Nephron (organoid): ENCODE measurements at regions not wholly inside any gene's neighbourhood (a gene's known extent, or its start where the extent isn't known, plus 50 kb on each side); places are given as distances from the start of the nearest gene placed in this dataset.

Source experiments
- H3K27ac Mint-ChIP-seq, 3 experiments: 2 replicates each; pipeline ENCODE4 v1.8.0; 2020; ENCODE audit warnings: mixed read lengths in 3 of 3, mild to moderate bottlenecking in 2 of 3, moderate library complexity in 1 of 3
- H3K27me3 Mint-ChIP-seq: 2 replicates; pipeline ENCODE4 v1.8.0; 2021; ENCODE audit warnings: low read depth, mild to moderate bottlenecking, moderate library complexity, mixed read lengths
- H3K36me3 Mint-ChIP-seq: 2 replicates; pipeline ENCODE4 v1.8.0; 2020; ENCODE audit warnings: low read depth, mixed read lengths
- H3K4me1 Mint-ChIP-seq: 2 replicates; pipeline ENCODE4 v1.8.0; 2020; ENCODE audit warnings: mixed read lengths
- H3K4me3 Mint-ChIP-seq, 3 experiments: 2 replicates each; pipeline ENCODE4 v1.8.0; 2020; ENCODE audit warnings: mild to moderate bottlenecking in 3 of 3, mixed read lengths in 3 of 3, moderate library complexity in 2 of 3
- H3K9me3 Mint-ChIP-seq: 2 replicates; pipeline ENCODE4 v1.8.0; 2020; ENCODE audit warnings: mixed read lengths
- TF ChIP-seq, protein P1 (sequence below), 3 experiments: fragments of 200-600 bp; sonication (generic); IDR thresholded peaks; one replicate each; pipeline ENCODE4 v1.5.0; 2021; ENCODE audit warnings: antibody characterized with exemption in 3 of 3; ENCODE audit not compliant: unreplicated experiment in 3 of 3

DNA sequence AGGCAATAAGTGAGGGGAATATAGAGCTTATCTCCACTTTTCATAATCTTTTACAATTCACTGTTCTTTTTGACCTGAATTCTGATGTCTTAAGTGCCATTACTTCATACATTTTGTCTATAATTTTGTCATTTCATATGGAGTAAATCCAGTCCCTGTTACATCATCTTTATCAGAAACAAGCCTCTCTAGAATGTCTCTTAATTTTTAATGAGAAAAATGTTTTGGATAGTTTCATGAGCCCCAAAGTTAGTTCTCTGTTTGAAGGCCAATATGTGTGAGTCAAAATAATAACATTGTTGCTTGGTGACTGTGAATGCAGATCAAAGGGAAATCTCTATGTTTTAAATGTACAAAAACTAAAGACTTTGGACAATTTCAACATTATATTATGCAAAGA, 329.6 kb upstream of the ARRDC3 start:
- peaks cover 2% of the 10 kb centered on the region for H3K9me3 Mint-ChIP-seq
- H3K27me3 Mint-ChIP-seq, result no peaks in the 10 kb centered on the region
- TF ChIP-seq, protein P1, sequence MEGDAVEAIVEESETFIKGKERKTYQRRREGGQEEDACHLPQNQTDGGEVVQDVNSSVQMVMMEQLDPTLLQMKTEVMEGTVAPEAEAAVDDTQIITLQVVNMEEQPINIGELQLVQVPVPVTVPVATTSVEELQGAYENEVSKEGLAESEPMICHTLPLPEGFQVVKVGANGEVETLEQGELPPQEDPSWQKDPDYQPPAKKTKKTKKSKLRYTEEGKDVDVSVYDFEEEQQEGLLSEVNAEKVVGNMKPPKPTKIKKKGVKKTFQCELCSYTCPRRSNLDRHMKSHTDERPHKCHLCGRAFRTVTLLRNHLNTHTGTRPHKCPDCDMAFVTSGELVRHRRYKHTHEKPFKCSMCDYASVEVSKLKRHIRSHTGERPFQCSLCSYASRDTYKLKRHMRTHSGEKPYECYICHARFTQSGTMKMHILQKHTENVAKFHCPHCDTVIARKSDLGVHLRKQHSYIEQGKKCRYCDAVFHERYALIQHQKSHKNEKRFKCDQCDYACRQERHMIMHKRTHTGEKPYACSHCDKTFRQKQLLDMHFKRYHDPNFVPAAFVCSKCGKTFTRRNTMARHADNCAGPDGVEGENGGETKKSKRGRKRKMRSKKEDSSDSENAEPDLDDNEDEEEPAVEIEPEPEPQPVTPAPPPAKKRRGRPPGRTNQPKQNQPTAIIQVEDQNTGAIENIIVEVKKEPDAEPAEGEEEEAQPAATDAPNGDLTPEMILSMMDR (IDR thresholded peaks at IDR 0.05; ENCODE audit: unreplicated experiment in 3 of 3), result no peak
- H3K4me3 Mint-ChIP-seq, result no peak overlapping the region
- H3K4me1 Mint-ChIP-seq, result no peaks in the 10 kb centered on the region
- no peaks in the 10 kb centered on the region for H3K36me3 Mint-ChIP-seq
- H3K27ac Mint-ChIP-seq, result no peak overlapping the region

DNA sequence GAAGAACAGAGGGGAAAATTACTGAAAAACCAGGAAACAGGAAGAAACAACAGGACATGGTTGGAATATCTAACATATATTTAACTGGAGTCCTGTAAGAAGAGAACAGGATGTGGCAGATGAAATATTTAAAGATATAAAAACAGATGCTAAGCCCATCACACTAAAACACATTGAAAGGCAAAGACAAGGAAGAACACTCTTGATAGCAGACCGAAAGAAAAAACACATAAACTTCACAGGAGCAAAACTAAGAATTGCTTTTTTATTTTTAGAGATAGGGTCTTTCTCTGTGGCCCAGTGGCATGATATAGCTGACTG, 324.4 kb upstream of the ARRDC3 start:
- H3K27ac Mint-ChIP-seq, result no peak overlapping the region
- no peaks in the 10 kb centered on the region for H3K36me3 Mint-ChIP-seq
- TF ChIP-seq, protein P1 (IDR thresholded peaks at IDR 0.05; ENCODE audit: unreplicated experiment in 3 of 3), result no peak
- no peaks in the 10 kb centered on the region for H3K27me3 Mint-ChIP-seq
- peaks cover 2% of the 10 kb centered on the region for H3K9me3 Mint-ChIP-seq
- no peaks in the 10 kb centered on the region for H3K4me1 Mint-ChIP-seq
- H3K4me3 Mint-ChIP-seq, result no peak overlapping the region

DNA sequence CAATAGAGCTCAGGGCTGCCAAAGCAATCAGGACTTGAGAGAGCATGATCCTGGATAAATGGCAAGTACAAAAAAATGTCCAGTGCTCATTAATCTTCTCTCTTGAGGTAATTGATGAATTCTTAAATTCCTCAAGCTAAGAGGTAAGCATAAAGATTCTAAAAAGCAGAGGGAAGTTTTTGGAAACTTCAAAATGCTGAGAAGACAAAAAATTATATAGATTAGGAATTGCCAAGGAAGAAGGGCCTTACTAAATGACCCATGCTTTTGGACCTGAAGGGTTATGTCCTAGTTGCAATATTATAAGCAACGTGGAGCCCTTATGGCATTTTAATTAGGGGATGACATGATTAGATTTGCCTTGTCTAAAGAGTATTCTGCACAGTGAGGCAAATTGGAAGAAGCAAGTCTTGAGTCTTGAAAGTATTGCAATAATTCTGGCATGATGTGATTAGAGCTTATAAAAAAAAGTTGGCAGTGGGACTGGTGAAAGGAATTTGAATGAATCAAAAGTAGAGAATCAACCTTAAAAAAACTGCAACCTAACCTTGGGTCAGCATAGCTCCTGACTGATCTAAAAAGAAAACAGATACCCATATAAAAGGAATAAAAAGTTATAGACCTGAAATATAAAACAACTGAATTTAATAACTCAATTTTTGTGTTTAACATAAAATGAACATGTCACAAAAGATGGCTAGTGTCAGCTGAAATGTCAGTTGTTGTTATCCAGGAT, 323.8 kb upstream of the ARRDC3 start:
- Mint-ChIP-seq H3K36me3 (no peaks in the 10 kb centered on the region), H3K4me3 (no peak overlapping the region), H3K9me3 (peaks cover 2% of the 10 kb centered on the region), H3K27me3 (no peaks in the 10 kb centered on the region), H3K4me1 (no peaks in the 10 kb centered on the region), H3K27ac (no peak overlapping the region)
- TF ChIP-seq, protein P1 (IDR thresholded peaks at IDR 0.05; ENCODE audit: unreplicated experiment in 3 of 3), result no peak

DNA sequence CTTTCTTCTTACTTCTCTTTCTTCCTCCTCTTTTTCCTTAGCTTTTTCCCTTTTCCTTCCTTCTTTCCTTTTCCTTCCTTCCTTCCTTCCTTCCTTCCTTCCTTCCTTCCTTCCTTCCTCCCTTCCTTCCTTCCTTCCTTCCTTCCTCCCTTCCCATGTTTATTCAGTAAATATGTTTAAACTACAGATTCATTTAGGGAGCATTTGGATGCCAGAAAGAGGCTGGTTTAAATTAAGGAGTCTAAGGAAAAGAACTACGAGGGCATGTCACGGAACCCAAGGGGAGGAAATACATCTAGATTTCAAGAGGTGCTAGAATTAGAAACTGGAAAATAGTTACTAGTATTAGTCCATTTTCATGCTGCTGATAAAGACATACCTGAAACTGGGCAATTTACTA, 320.0 kb upstream of the ARRDC3 start:
- TF ChIP-seq, protein P1 (IDR thresholded peaks at IDR 0.05; ENCODE audit: unreplicated experiment in 3 of 3), result no peak
- no peaks in the 10 kb centered on the region for H3K27me3 Mint-ChIP-seq
- no peaks in the 10 kb centered on the region for H3K4me1 Mint-ChIP-seq
- no peak overlapping the region for H3K27ac Mint-ChIP-seq
- H3K9me3 Mint-ChIP-seq, result peaks cover 3% of the 10 kb centered on the region
- no peaks in the 10 kb centered on the region for H3K36me3 Mint-ChIP-seq
- no peak overlapping the region for H3K4me3 Mint-ChIP-seq

DNA sequence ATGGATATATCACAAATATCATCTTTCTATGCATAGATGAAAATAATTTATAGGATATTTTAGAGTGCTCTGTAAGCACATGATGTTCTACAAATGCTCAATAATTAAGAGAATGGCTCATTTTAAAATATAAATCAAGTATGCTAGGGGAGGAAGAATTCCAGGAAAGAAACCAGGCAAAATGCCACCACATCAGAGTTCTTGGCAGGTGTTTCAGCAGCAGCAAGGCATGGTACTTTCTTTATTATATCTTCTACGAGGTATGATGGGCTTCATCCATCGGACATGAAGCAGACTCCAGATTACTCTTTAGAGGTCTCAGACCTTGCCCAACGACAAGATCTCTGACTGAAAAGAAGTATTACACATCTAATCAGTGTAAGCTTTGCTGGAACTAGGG, 316.3 kb upstream of the ARRDC3 start:
- no peak overlapping the region for H3K4me3 Mint-ChIP-seq
- peaks cover 3% of the 10 kb centered on the region for H3K27me3 Mint-ChIP-seq
- no peak overlapping the region for H3K27ac Mint-ChIP-seq
- TF ChIP-seq, protein P1 (IDR thresholded peaks at IDR 0.05; ENCODE audit: unreplicated experiment in 3 of 3), result no peak
- no peaks in the 10 kb centered on the region for H3K36me3 Mint-ChIP-seq
- H3K4me1 Mint-ChIP-seq, result no peaks in the 10 kb centered on the region
- peaks cover 12% of the 10 kb centered on the region for H3K9me3 Mint-ChIP-seq

DNA sequence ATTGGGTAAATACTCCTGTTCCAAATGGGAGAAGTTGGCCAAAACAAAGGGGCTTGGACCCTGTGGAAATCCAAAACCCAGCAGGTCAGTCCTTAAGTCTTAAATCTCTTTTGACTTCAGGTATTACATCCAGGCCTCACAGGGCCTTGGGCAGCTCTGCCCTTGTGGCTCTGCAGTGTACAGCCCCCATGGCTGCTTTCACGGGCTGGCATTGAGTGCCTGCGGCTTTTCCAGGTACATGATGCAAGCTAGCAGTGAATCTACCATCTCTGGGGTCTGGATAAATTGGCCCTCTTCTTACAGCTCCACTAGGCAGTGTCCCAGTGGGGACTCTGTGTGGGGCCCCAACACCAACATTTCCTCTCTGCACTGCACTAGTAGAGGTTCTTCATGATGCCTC, 308.5 kb upstream of the ARRDC3 start:
- no peak overlapping the region for H3K27ac Mint-ChIP-seq
- H3K4me1 Mint-ChIP-seq, result no peaks in the 10 kb centered on the region
- no peak overlapping the region for H3K4me3 Mint-ChIP-seq
- TF ChIP-seq, protein P1 (IDR thresholded peaks at IDR 0.05; ENCODE audit: unreplicated experiment in 3 of 3), result no peak
- no peaks in the 10 kb centered on the region for H3K36me3 Mint-ChIP-seq
- H3K9me3 Mint-ChIP-seq, result peaks cover 11% of the 10 kb centered on the region
- peaks cover 3% of the 10 kb centered on the region for H3K27me3 Mint-ChIP-seq
